ENCODE measurements at regions not wholly inside any gene's neighbourhood (a gene's known extent, or its start where the extent isn't known, plus 50 kb on each side); places are given as distances from the start of the nearest gene placed in this dataset.
A peak's percentile ranks its signal among the peaks of the same experiment; 100 is the strongest.
"Not testable (repeated sequence)": the region's sequence is repeated elsewhere in the genome, so short reads cannot be mapped to it uniquely, and the experiment has no call there.

DNA sequence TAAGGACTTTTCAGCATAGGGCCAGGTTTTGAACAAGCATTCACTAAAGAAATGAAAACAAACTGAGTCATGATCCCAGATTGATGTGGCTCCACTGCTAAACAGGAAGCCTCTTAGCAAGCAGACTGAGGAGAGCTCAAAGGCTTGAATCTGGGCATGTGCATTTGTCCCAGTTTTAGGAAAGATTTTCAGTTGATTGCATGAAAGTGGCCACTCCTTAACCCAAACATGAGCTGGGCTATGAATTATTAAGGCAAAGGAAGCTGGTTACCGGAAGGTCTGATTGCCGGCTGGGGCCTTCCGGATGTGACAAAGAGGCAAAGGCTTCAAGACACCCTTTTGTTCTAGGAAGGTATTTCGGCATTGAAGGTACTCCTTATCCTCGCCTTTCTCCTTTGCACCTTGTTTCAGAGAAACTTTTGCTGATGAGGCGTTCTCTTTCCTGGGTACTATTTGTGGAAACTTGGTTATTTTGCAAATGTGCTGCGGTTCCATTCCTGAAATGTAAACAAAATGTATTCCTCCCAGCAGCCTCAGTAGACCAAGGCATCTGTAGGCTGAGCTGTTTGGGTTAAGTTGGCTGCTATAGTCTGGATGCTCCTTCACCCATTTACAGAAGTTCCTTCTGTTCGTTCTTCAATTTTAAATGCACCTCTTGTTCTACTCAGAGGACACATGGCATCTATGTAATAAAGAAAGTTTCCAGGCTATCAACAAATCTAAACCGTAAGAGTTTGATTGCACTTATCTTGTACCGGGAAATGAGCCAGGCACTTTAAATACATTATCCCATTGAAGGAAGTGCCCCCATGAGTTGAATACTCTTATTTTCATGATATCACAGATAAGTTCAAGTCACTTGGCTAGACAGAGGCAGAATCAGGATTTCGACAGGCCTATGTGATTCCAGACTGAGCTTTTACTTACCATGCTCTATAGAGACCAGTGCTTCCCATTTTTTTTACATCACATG is 115.6 kb upstream of the METAP2 start:
- no peak for DNase-seq (ENCODE audit: extremely low read depth, low read depth)
- H3K4me3 ChIP-seq (replicated peaks; ENCODE audit: low read depth, low read length) = no peak overlapping the region
- TF ChIP-seq, protein P1, sequence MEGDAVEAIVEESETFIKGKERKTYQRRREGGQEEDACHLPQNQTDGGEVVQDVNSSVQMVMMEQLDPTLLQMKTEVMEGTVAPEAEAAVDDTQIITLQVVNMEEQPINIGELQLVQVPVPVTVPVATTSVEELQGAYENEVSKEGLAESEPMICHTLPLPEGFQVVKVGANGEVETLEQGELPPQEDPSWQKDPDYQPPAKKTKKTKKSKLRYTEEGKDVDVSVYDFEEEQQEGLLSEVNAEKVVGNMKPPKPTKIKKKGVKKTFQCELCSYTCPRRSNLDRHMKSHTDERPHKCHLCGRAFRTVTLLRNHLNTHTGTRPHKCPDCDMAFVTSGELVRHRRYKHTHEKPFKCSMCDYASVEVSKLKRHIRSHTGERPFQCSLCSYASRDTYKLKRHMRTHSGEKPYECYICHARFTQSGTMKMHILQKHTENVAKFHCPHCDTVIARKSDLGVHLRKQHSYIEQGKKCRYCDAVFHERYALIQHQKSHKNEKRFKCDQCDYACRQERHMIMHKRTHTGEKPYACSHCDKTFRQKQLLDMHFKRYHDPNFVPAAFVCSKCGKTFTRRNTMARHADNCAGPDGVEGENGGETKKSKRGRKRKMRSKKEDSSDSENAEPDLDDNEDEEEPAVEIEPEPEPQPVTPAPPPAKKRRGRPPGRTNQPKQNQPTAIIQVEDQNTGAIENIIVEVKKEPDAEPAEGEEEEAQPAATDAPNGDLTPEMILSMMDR (IDR thresholded peaks at IDR 0.05; ENCODE audit: low read depth, low read length, missing control alignments) = no peak

DNA sequence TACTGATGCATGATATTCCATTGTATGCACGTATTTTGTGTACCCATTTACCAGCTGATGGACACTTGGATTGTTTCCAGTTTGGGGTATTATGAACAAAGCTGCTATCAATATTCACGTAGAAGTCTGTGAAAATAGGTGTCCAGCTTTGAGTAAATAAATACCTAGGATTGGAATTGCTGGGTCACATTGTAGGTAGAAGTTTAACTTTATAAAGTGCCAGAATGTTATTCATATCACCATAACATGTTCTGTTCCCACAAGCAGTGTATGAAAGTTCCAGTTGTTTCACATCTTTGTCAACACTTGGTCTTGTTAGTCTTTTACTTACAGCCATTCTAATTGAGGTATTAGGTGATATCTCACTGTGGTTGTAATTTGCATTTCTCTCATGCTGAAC is 108.0 kb upstream of the METAP2 start:
- no peak overlapping the region for H3K4me3 ChIP-seq (replicated peaks; ENCODE audit: low read depth, low read length)
- TF ChIP-seq, protein P1 (IDR thresholded peaks at IDR 0.05; ENCODE audit: low read depth, low read length, missing control alignments) = no peak
- DNase-seq (ENCODE audit: extremely low read depth, low read depth) = no peak

DNA sequence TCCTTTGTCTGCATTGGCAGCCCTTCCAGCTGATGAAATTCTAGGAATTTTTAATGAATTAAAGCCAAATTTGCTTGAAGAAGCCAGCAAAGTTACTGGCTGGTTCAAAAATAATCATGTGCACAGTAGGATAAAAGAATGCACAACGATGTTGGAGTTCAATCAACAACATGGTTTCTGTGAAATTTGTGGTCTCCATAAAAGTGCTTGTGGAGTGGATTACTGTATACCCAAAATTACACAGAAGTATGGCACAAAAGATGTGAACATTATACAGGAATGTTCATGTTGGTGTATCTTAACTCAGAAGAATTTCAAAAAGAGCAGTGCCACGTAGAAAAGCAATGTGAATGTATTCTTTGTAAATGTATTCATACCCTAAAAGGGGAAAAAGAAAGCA is 105.0 kb upstream of the METAP2 start:
- TF ChIP-seq, protein P1 (IDR thresholded peaks at IDR 0.05; ENCODE audit: low read depth, low read length, missing control alignments) = no peak
- no peak for DNase-seq (ENCODE audit: extremely low read depth, low read depth)
- H3K4me3 ChIP-seq (replicated peaks; ENCODE audit: low read depth, low read length) = no peak overlapping the region

DNA sequence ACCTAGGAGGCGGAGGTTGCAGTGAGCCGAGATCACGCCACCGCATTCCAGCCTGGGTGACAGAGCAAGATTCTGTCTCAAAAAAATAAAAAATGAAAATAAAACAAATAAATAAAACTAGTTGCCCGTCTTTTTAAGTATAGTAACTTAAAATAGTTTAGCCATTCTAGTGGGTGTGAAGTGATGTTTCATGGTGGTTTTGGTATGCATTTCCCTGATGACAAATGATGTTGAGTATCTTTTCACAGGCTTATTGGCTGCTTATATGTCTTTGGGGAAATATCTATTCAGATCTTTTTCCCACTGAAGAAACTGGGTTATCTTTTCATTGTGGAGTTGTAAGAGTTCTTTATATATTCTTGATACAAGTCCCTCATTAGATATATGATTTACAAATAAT is 102.4 kb upstream of the METAP2 start:
- TF ChIP-seq, protein P1 (IDR thresholded peaks at IDR 0.05; ENCODE audit: low read depth, low read length, missing control alignments) = no peak
- DNase-seq (ENCODE audit: extremely low read depth, low read depth) = no peak
- H3K4me3 ChIP-seq (replicated peaks; ENCODE audit: low read depth, low read length) = no peak overlapping the region

DNA sequence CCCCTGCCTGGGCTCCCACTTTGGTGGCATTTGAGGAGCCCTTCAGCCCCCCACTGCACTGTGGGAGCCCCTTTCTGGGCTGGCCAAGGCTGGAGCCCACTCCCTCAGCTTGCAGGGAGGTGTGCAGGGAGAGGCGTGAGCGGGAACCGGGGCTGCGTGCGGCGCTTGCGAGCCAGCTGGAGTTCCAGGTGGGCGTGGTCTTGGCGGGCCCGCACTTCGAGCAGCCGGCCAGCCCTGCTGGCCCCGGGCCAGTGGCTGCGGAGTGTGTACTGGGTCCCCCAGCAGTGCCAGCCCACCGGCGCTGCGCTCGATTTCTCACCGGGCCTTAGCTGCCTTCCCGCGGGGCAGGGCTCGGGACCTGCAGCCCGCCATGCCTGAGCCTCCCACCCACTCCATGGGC is 94.5 kb upstream of the METAP2 start:
- not testable (repeated sequence) for DNase-seq (ENCODE audit: extremely low read depth, low read depth); H3K4me3 ChIP-seq (replicated peaks; ENCODE audit: low read depth, low read length)

DNA sequence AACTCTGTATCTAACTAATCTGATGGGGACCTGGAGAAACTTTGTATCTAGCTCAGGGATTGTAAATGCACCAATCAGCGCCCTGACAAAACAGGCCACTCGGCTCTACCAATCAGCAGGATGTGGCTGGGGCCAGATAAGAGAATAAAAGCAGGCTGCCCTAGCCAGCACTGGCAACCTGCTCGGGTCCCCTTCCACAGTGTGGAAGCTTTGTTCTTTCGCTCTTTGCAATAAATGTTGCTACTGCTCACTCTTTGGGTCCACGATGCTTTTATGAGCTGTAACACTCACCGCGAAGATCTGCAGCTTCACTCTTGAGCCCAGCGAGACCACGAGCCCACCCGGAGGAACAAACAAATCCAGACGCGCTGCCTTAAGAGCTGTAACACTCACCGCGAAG is 93.6 kb upstream of the METAP2 start:
- DNase-seq (ENCODE audit: extremely low read depth, low read depth); H3K4me3 ChIP-seq (replicated peaks; ENCODE audit: low read depth, low read length): not testable (repeated sequence)

DNA sequence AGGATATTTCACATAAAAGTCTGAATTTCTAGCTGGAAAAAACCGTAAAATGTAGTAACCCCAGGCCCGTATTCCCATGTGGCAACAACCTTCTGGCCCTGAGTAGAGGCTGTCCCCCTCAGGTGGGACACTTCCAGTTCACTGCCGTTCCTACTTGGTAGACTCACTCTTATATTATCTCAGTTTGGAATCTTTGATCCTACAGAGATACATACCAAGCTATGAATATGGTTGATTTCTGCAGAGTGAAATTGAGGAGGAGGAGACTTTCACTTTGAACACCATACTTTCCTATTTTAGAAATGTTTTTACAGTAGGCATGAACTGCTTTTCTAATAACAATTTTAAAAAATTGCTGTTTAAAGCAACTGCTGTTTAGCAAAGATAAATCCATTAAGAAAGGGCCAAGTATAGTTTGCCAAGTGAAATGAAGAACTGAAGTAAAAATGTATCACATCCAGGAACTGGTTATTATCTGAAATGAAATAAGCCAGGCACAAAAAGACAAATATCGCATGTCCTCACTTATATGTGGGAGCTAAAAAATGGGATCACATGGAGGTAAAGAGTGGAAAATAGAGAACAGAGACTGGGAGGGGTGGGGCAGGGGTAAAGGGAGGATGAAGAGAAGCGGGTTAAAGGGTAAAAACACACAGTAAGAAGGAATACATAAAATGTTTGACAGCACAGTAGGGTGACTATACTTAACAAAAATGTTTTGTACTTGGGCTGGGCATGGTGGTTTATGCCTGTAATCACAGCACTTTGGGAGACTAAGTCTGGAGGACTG is 92.8 kb upstream of the METAP2 start:
- TF ChIP-seq, protein P1 (IDR thresholded peaks at IDR 0.05; ENCODE audit: low read depth, low read length, missing control alignments) = no peak
- H3K4me3 ChIP-seq (replicated peaks; ENCODE audit: low read depth, low read length) = no peak overlapping the region
- DNase-seq (ENCODE audit: extremely low read depth, low read depth) = no peak

DNA sequence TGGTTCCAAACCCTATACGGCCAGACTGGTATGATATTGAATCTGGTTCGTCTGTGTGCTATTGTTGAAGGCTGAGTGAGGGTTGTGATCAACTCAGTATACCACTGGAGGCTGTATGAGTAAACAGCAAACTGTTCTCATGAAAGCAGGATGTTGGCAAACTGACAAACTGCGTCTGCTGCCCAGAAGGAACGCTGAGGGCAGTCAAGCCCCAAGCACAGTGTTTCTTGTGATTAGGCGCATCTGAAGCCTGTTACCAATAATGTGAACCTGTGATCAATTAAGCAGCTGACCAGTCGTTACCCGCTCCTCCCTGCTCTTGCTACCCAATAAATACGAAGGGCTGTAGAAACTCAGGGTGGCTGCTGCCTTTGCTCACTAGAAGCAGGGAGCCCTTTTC is 90.0 kb upstream of the METAP2 start:
- 0 out of 2 replicates have a peak overlapping the region, but pooled peaks have one; percentile 17 for H3K4me3 ChIP-seq (replicated peaks; ENCODE audit: low read depth, low read length)
- DNase-seq (ENCODE audit: extremely low read depth, low read depth) = peak; percentile 53
